Caco-2 (cell line): ENCODE measurements at regions not wholly inside any gene's neighbourhood (a gene's known extent, or its start where the extent isn't known, plus 50 kb on each side); places are given as distances from the start of the nearest gene placed in this dataset.
"Not testable (repeated sequence)": the region's sequence is repeated elsewhere in the genome, so short reads cannot be mapped to it uniquely, and the experiment has no call there.

Source experiments
- BruUV-seq: library from RNA; stranded (reverse); fragments of 400-500 nt; replicated peaks from 2 replicates; lab custom pipeline; 2021; lab: Mats Ljungman, UMichigan
- CTCF ChIA-PET: fragments of 300-600 bp; sonication (Branson Sonifier 250); formaldehyde crosslinking; loops from one replicate; lab custom pipeline; 2022; ENCODE audit warnings: antibody characterized with exemption; lab: Charles Lee
- POLR2A ChIA-PET: fragments of 300-600 bp; sonication (Branson Sonifier 250); formaldehyde crosslinking; loops from one replicate; lab custom pipeline; 2022; ENCODE audit warnings: antibody characterized with exemption; lab: Charles Lee
- DNase-seq, 2 experiments: peaks; one replicate each; pipeline versions ENCODE4 v3.0.0 to v3.0.0-alpha.2; 2020 to 2022
- H3K27me3 ChIP-seq: replicated peaks from 2 replicates; pipeline ENCODE4 v1.6.0; 2011; ENCODE audit warnings: low read length; ENCODE audit not compliant: control insufficient read depth, insufficient read depth
- H3K36me3 ChIP-seq: 2 replicates; pipeline ENCODE4 v1.5.1; 2011; ENCODE audit warnings: low read length; ENCODE audit not compliant: control insufficient read depth, insufficient read depth
- H3K4me1 ChIP-seq: fragments of 250-450 bp; sonication (Bioruptor Pico); 2 replicates; pipeline ENCODE4 v1.5.1; 2020; ENCODE audit warnings: mild to moderate bottlenecking
- H3K4me3 ChIP-seq: 2 replicates; pipeline ENCODE4 v1.5.1; 2011; ENCODE audit warnings: low read depth, mild to moderate bottlenecking, control low read depth, low read length
- H3K9me3 ChIP-seq: fragments of 250-450 bp; sonication (Bioruptor Pico); 2 replicates; pipeline ENCODE4 v1.5.1; 2020; ENCODE audit warnings: mild to moderate bottlenecking, moderate library complexity
- H3K27ac Mint-ChIP-seq: one replicate; pipeline ENCODE4 v1.8.0; 2022; ENCODE audit warnings: mixed read lengths; ENCODE audit not compliant: unreplicated experiment
- H3K27me3 Mint-ChIP-seq: one replicate; pipeline ENCODE4 v1.8.0; 2022; ENCODE audit warnings: mixed read lengths; ENCODE audit not compliant: insufficient read depth, unreplicated experiment
- H3K36me3 Mint-ChIP-seq: one replicate; pipeline ENCODE4 v1.8.0; 2022; ENCODE audit warnings: mild to moderate bottlenecking, mixed read lengths; ENCODE audit not compliant: insufficient read depth, unreplicated experiment
- H3K4me1 Mint-ChIP-seq: one replicate; pipeline ENCODE4 v1.8.0; 2022; ENCODE audit warnings: low read depth, mixed read lengths; ENCODE audit not compliant: unreplicated experiment
- H3K4me3 Mint-ChIP-seq: one replicate; pipeline ENCODE4 v1.8.0; 2022; ENCODE audit warnings: mild to moderate bottlenecking, moderate library complexity, mixed read lengths; ENCODE audit not compliant: unreplicated experiment
- H3K9me3 Mint-ChIP-seq: one replicate; pipeline ENCODE4 v1.8.0; 2022; ENCODE audit warnings: mixed read lengths; ENCODE audit not compliant: unreplicated experiment
- intact Hi-C: fragments of 100-400 bp; cut with micrococcal nuclease; formaldehyde crosslinking; loops from one replicate; pipeline ENCODE4 v1.10.0; 2022; ENCODE audit not compliant: unreplicated experiment
- TF ChIP-seq, protein P1 (sequence below), 2 experiments: fragments of 200-600 bp in 1 of 2; IDR thresholded peaks; 1 replicate in 1 of 2; 2 replicates in 1 of 2; pipeline versions ENCODE4 v1.5.1 to v1.8.0; 2011 to 2022; ENCODE audit warnings: antibody characterized with exemption in 1 of 2, control low read depth in 1 of 2, inconsistent platforms in 1 of 2, low read depth in 1 of 2, low read length in 1 of 2, mild to moderate bottlenecking in 1 of 2, moderate library complexity in 1 of 2; ENCODE audit not compliant: insufficient read depth in 1 of 2, severe bottlenecking in 1 of 2, unreplicated experiment in 1 of 2

DNA sequence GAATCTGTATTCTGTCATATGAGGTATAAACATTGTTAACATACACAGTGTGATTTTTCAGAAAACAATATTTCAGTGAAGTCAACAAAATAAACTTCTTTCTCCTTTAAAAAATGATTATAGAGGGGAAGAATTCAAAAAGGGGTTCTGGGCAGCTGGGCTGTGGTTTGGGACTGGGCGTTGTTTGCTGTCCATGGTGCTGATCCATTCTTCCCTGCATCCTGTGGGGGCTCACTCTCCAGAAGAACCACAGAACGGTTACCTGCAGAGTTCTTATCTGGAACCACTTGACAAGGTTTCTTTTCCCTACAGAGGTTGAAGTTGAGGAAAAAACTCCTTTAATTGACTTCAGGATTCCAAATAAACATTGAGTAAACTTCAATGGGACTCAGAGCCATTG lies 1091.0 kb downstream of the CDH8 start:
- TF ChIP-seq, protein P1, sequence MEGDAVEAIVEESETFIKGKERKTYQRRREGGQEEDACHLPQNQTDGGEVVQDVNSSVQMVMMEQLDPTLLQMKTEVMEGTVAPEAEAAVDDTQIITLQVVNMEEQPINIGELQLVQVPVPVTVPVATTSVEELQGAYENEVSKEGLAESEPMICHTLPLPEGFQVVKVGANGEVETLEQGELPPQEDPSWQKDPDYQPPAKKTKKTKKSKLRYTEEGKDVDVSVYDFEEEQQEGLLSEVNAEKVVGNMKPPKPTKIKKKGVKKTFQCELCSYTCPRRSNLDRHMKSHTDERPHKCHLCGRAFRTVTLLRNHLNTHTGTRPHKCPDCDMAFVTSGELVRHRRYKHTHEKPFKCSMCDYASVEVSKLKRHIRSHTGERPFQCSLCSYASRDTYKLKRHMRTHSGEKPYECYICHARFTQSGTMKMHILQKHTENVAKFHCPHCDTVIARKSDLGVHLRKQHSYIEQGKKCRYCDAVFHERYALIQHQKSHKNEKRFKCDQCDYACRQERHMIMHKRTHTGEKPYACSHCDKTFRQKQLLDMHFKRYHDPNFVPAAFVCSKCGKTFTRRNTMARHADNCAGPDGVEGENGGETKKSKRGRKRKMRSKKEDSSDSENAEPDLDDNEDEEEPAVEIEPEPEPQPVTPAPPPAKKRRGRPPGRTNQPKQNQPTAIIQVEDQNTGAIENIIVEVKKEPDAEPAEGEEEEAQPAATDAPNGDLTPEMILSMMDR (IDR thresholded peaks at IDR 0.05; ENCODE audit: insufficient read depth in 1 of 2, low read depth in 1 of 2, low read length in 1 of 2, severe bottlenecking in 1 of 2, unreplicated experiment in 1 of 2): no peak
- H3K4me3 ChIP-seq: no peak overlapping the region
- no peaks in the 10 kb centered on the region for H3K27me3 ChIP-seq
- no peaks in the 10 kb centered on the region for H3K4me1 ChIP-seq
- Mint-ChIP-seq H3K27me3 (no peaks in the 10 kb centered on the region), H3K36me3 (no peaks in the 10 kb centered on the region), H3K9me3 (no peaks in the 10 kb centered on the region), H3K4me1 (no peaks in the 10 kb centered on the region), H3K27ac (no peak overlapping the region), H3K4me3 (no peak overlapping the region)
- H3K9me3 ChIP-seq: no peaks in the 10 kb centered on the region
- ChIA-PET CTCF (no interaction called here), POLR2A (no interaction called here)
- intact Hi-C loops: no loop called here
- H3K36me3 ChIP-seq: no peaks in the 10 kb centered on the region
- no TSS peak for BruUV-seq
- peak in 1 of 2 experiments; percentile 61 for DNase-seq

DNA sequence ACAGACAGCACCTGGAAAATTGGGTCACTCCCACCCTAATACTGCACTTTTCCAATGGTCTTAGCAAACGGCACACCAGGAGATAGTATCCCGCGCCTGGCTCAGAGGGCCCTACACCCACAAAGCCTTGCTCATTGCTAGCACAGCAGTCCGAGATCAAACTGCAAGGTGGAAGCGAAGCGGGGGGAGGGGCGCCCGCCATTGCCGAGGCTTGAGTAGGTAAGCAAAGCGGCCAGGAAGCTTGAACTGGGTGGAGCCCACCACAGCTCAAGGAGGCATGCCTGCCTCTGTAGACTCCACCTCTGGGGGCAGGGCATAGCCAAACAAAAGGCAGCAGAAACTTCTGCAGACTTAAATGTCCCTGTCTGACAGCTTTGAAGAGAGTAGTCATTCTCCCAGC lies 1100.0 kb downstream of the CDH8 start:
- H3K36me3 ChIP-seq, H3K27me3 ChIP-seq, POLR2A ChIA-PET, CTCF ChIA-PET, H3K4me3 ChIP-seq, H3K36me3 Mint-ChIP-seq, intact Hi-C loops, H3K27ac Mint-ChIP-seq, H3K4me3 Mint-ChIP-seq, H3K4me1 Mint-ChIP-seq, DNase-seq, H3K9me3 Mint-ChIP-seq, H3K27me3 Mint-ChIP-seq, H3K4me1 ChIP-seq, BruUV-seq, H3K9me3 ChIP-seq: not testable (repeated sequence)

DNA sequence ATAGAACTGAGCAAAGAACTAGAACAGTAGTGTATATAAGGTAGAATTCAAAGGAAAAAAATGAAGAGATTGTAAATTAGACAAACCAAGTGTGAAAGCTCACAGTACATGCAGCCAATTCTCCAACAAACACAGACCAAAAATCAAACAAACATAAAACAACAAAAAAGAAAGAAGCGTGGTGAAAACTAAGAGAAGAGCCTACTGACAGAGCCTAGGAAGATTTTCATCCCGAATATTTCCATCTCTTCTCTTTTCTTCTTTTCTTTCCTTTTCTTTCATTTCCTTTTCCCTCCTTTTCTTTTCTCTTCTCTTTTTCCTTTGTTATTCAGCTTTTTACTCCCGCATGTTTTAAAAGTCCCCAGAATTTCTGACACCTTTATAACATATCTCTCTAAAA lies 1103.6 kb downstream of the CDH8 start:
- Histone ChIP-seq H3K27me3 (no peaks in the 10 kb centered on the region), H3K9me3 (no peaks in the 10 kb centered on the region), H3K4me1 (no peaks in the 10 kb centered on the region), H3K4me3 (no peak overlapping the region), H3K36me3 (no peaks in the 10 kb centered on the region)
- BruUV-seq: no TSS peak
- no peak overlapping the region for H3K27ac Mint-ChIP-seq
- H3K4me1 Mint-ChIP-seq: no peaks in the 10 kb centered on the region
- no peak for DNase-seq
- peaks cover 9% of the 10 kb centered on the region for H3K9me3 Mint-ChIP-seq
- H3K27me3 Mint-ChIP-seq: peaks cover 3% of the 10 kb centered on the region
- no peaks in the 10 kb centered on the region for H3K36me3 Mint-ChIP-seq
- POLR2A ChIA-PET: no interaction called here
- CTCF ChIA-PET: no interaction called here
- TF ChIP-seq, protein P1 (IDR thresholded peaks at IDR 0.05; ENCODE audit: insufficient read depth in 1 of 2, low read depth in 1 of 2, low read length in 1 of 2, severe bottlenecking in 1 of 2, unreplicated experiment in 1 of 2): no peak
- intact Hi-C loops: no loop called here
- no peak overlapping the region for H3K4me3 Mint-ChIP-seq

DNA sequence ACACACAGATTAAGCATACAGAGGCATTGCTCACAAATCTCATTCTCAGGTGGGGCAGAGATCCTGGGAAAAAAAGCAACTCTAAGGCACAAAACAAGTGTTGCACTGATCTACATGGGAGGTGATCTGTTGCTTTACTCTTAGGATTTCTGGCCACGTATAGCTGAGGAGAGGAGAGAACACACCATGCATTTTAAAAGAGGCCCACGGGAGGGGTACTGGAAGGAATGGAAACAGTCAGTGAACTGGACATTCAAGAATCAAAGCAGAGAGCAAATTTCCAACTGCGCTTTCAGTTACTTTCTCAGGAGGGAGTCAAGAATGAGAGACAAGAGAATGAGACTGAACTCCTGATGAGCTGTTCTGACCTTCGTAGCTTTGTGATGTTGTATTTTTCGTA lies 1105.9 kb downstream of the CDH8 start:
- Mint-ChIP-seq H3K36me3 (no peaks in the 10 kb centered on the region), H3K27ac (no peak overlapping the region), H3K4me1 (no peaks in the 10 kb centered on the region), H3K27me3 (no peaks in the 10 kb centered on the region), H3K9me3 (no peaks in the 10 kb centered on the region), H3K4me3 (no peak overlapping the region)
- no TSS peak for BruUV-seq
- TF ChIP-seq, protein P1 (IDR thresholded peaks at IDR 0.05; ENCODE audit: insufficient read depth in 1 of 2, low read depth in 1 of 2, low read length in 1 of 2, severe bottlenecking in 1 of 2, unreplicated experiment in 1 of 2): no peak
- Histone ChIP-seq H3K9me3 (no peaks in the 10 kb centered on the region), H3K4me3 (no peak overlapping the region), H3K36me3 (no peaks in the 10 kb centered on the region), H3K4me1 (no peaks in the 10 kb centered on the region), H3K27me3 (no peaks in the 10 kb centered on the region)
- CTCF ChIA-PET: no interaction called here
- no peak for DNase-seq
- intact Hi-C loops: no loop called here
- POLR2A ChIA-PET: no interaction called here
